Trophoblast cell (in vitro differentiated cells and primary cell): ENCODE measurements at regions not wholly inside any gene's neighbourhood (a gene's known extent, or its start where the extent isn't known, plus 50 kb on each side); places are given as distances from the start of the nearest gene placed in this dataset.

ENCODE experiments used
- DNase-seq, 2 donors: peaks; one replicate each; pipeline ENCODE4 v3.0.0-alpha.2; 2016
- H2AFZ ChIP-seq: 2 replicates; pipeline ENCODE4 v1.6.1; 2013; ENCODE audit warnings: low read length, moderate library complexity, mild to moderate bottlenecking; ENCODE audit not compliant: insufficient read depth, poor library complexity
- H2AK5ac ChIP-seq: 2 replicates; pipeline ENCODE4 v1.6.1; 2013; ENCODE audit warnings: mild to moderate bottlenecking, low read length
- H2BK120ac ChIP-seq: 2 replicates; pipeline ENCODE4 v1.6.1; 2013; ENCODE audit warnings: low read length, mild to moderate bottlenecking, moderate library complexity; ENCODE audit not compliant: insufficient read depth, poor library complexity
- H2BK12ac ChIP-seq: 2 replicates; pipeline ENCODE4 v1.6.1; 2013; ENCODE audit warnings: mild to moderate bottlenecking, low read length, moderate library complexity
- H2BK5ac ChIP-seq: 2 replicates; pipeline ENCODE4 v1.6.1; 2013; ENCODE audit warnings: low read length, low read depth, moderate library complexity, mild to moderate bottlenecking; ENCODE audit not compliant: poor library complexity
- H3K14ac ChIP-seq: 2 replicates; pipeline ENCODE4 v1.6.1; 2013; ENCODE audit warnings: mild to moderate bottlenecking, low read length
- H3K18ac ChIP-seq: 2 replicates; pipeline ENCODE4 v1.6.1; 2013; ENCODE audit warnings: mild to moderate bottlenecking, low read length
- H3K23ac ChIP-seq: 2 replicates; pipeline ENCODE4 v1.6.1; 2013; ENCODE audit warnings: low read length
- H3K27ac ChIP-seq: 2 replicates; pipeline ENCODE4 v1.5.1; 2013; ENCODE audit warnings: low read depth, mild to moderate bottlenecking, inconsistent platforms, low read length, moderate library complexity
- H3K27me3 ChIP-seq: 2 replicates; pipeline ENCODE4 v1.6.1; 2013; ENCODE audit warnings: inconsistent platforms, mild to moderate bottlenecking, low read length, moderate library complexity; ENCODE audit not compliant: insufficient read depth
- H3K36me3 ChIP-seq, 2 experiments: 1 replicate in 1 of 2; 2 replicates in 1 of 2; pipeline ENCODE4 v1.6.1; 2013; ENCODE audit warnings: low read length in 2 of 2, mild to moderate bottlenecking in 2 of 2, moderate library complexity in 1 of 2; ENCODE audit not compliant: insufficient read depth in 2 of 2, control insufficient read depth in 1 of 2
- H3K4ac ChIP-seq: 2 replicates; pipeline ENCODE4 v1.6.1; 2013; ENCODE audit warnings: low read depth, mild to moderate bottlenecking, low read length, moderate library complexity
- H3K4me1 ChIP-seq, 2 experiments: 1 replicate in 1 of 2; 2 replicates in 1 of 2; pipeline ENCODE4 v1.6.1; 2013; ENCODE audit warnings: low read length in 2 of 2, mild to moderate bottlenecking in 2 of 2, moderate library complexity in 1 of 2; ENCODE audit not compliant: insufficient read depth in 2 of 2, control insufficient read depth in 1 of 2
- H3K4me2 ChIP-seq: 2 replicates; pipeline ENCODE4 v1.6.1; 2013; ENCODE audit warnings: inconsistent platforms, mild to moderate bottlenecking, low read length, moderate library complexity
- H3K4me3 ChIP-seq: 2 replicates; pipeline ENCODE4 v1.5.1; 2013; ENCODE audit warnings: mild to moderate bottlenecking, low read depth, low read length, inconsistent platforms
- H3K79me1 ChIP-seq: one replicate; pipeline ENCODE4 v1.6.1; 2013; ENCODE audit warnings: low read length
- H3K79me2 ChIP-seq: 2 replicates; pipeline ENCODE4 v1.6.1; 2013; ENCODE audit warnings: low read length, mild to moderate bottlenecking; ENCODE audit not compliant: control insufficient read depth, insufficient read depth, poor library complexity
- H3K9ac ChIP-seq: 2 replicates; pipeline ENCODE4 v1.6.1; 2013; ENCODE audit warnings: mild to moderate bottlenecking, low read length
- H3K9me3 ChIP-seq: 2 replicates; pipeline ENCODE4 v1.6.1; 2013; ENCODE audit warnings: low read depth, mild to moderate bottlenecking, control low read depth, inconsistent platforms, low read length; ENCODE audit not compliant: insufficient read depth
- H4K12ac ChIP-seq: 2 replicates; pipeline ENCODE4 v1.6.1; 2013; ENCODE audit warnings: low read depth, mild to moderate bottlenecking, low read length, moderate library complexity
- H4K8ac ChIP-seq: 2 replicates; pipeline ENCODE4 v1.6.1; 2013; ENCODE audit warnings: low read depth, mild to moderate bottlenecking, low read length, moderate library complexity
- H4K91ac ChIP-seq: one replicate; pipeline ENCODE4 v1.6.1; 2013; ENCODE audit warnings: low read depth, mild to moderate bottlenecking, low read length, moderate library complexity
- WGBS: extraction: QIAGEN DNeasy Blood & Tissue Kit; methylation state at CpG from one replicate; pipeline ENCODE4 v1.1.7; 2013; ENCODE audit warnings: missing lambda C conversion rate; ENCODE audit not compliant: insufficient read length, insufficient coverage; ENCODE audit errors: extremely low coverage; 5-methylcytosine and 5-hydroxymethylcytosine counted together

- no peak overlapping the region for H3K9ac ChIP-seq
- no peaks in the 10 kb centered on the region for H3K79me2 ChIP-seq
- H3K14ac ChIP-seq, result no peak overlapping the region
- H3K4me1 ChIP-seq, result no peaks in the 10 kb centered on the region
- no peak for DNase-seq
- H3K23ac ChIP-seq, result no peak overlapping the region
- H2BK5ac ChIP-seq, result no peak overlapping the region
- no peak overlapping the region for H3K4me2 ChIP-seq
- H3K18ac ChIP-seq, result no peak overlapping the region
- H2AFZ ChIP-seq, result no peak overlapping the region
- no peak overlapping the region for H4K12ac ChIP-seq
- no peak overlapping the region for H4K8ac ChIP-seq
- no peak overlapping the region for H3K4me3 ChIP-seq
- H2BK120ac ChIP-seq, result no peak overlapping the region
- no peak overlapping the region for H3K27ac ChIP-seq
- no peak overlapping the region for H3K4ac ChIP-seq
- no peaks in the 10 kb centered on the region for H3K36me3 ChIP-seq
- H2BK12ac ChIP-seq, result no peak overlapping the region
- WGBS, result no CpG with 5 or more reads among the region's 3 CpGs
- no peak overlapping the region for H2AK5ac ChIP-seq
- H3K27me3 ChIP-seq, result no peaks in the 10 kb centered on the region
- no peaks in the 10 kb centered on the region for H3K79me1 ChIP-seq
- H3K9me3 ChIP-seq, result no peaks in the 10 kb centered on the region
- no peak overlapping the region for H4K91ac ChIP-seq
Measured at GRCh38 chr6:40160826-40161225, 226.6 kb upstream of the MOCS1 start.

- Histone ChIP-seq H3K4me2 (no peak overlapping the region), H3K79me2 (no peaks in the 10 kb centered on the region), H2AFZ (no peak overlapping the region), H4K12ac (no peak overlapping the region), H4K8ac (no peak overlapping the region), H2BK12ac (no peak overlapping the region), H3K27me3 (no peaks in the 10 kb centered on the region), H2AK5ac (no peak overlapping the region), H3K4me3 (no peak overlapping the region), H3K27ac (no peak overlapping the region), H2BK5ac (no peak overlapping the region), H3K79me1 (no peaks in the 10 kb centered on the region), H3K18ac (no peak overlapping the region), H3K4me1 (no peaks in the 10 kb centered on the region), H4K91ac (no peak overlapping the region), H2BK120ac (no peak overlapping the region), H3K14ac (no peak overlapping the region), H3K9ac (no peak overlapping the region), H3K23ac (no peak overlapping the region), H3K4ac (no peak overlapping the region), H3K36me3 (no peaks in the 10 kb centered on the region), H3K9me3 (no peaks in the 10 kb centered on the region)
- no peak for DNase-seq
- no CpG with 5 or more reads among the region's 2 CpGs for WGBS
Measured at GRCh38 chr6:40159865-40160264, 225.6 kb upstream of the MOCS1 start.

- H2BK5ac ChIP-seq, result no peak overlapping the region
- H3K4me1 ChIP-seq, result no peaks in the 10 kb centered on the region
- H4K91ac ChIP-seq, result no peak overlapping the region
- H4K8ac ChIP-seq, result no peak overlapping the region
- no peak overlapping the region for H3K4me2 ChIP-seq
- no peak overlapping the region for H2BK120ac ChIP-seq
- no peak overlapping the region for H3K4me3 ChIP-seq
- H3K18ac ChIP-seq, result no peak overlapping the region
- no peak overlapping the region for H3K4ac ChIP-seq
- H2AFZ ChIP-seq, result no peak overlapping the region
- no peaks in the 10 kb centered on the region for H3K79me1 ChIP-seq
- H3K9me3 ChIP-seq, result no peaks in the 10 kb centered on the region
- peak; percentile 80 to 96 for DNase-seq
- no peak overlapping the region for H2AK5ac ChIP-seq
- WGBS, result no CpG with 5 or more reads among the region's 9 CpGs
- no peak overlapping the region for H3K27ac ChIP-seq
- H3K79me2 ChIP-seq, result no peaks in the 10 kb centered on the region
- H4K12ac ChIP-seq, result no peak overlapping the region
- no peaks in the 10 kb centered on the region for H3K27me3 ChIP-seq
- H3K14ac ChIP-seq, result no peak overlapping the region
- H2BK12ac ChIP-seq, result no peak overlapping the region
- no peak overlapping the region for H3K9ac ChIP-seq
- no peaks in the 10 kb centered on the region for H3K36me3 ChIP-seq
- no peak overlapping the region for H3K23ac ChIP-seq
Measured at GRCh38 chr6:40152701-40153436, 218.6 kb upstream of the MOCS1 start.

- no peak overlapping the region for H4K8ac ChIP-seq
- H3K27ac ChIP-seq, result no peak overlapping the region
- H2BK12ac ChIP-seq, result no peak overlapping the region
- H3K9ac ChIP-seq, result no peak overlapping the region
- H3K18ac ChIP-seq, result no peak overlapping the region
- no peak overlapping the region for H2AK5ac ChIP-seq
- no peak overlapping the region for H4K91ac ChIP-seq
- no peak overlapping the region for H3K4ac ChIP-seq
- no peak overlapping the region for H4K12ac ChIP-seq
- no peaks in the 10 kb centered on the region for H3K36me3 ChIP-seq
- H2BK120ac ChIP-seq, result no peak overlapping the region
- H3K4me1 ChIP-seq, result no peaks in the 10 kb centered on the region
- no peak overlapping the region for H3K14ac ChIP-seq
- no peaks in the 10 kb centered on the region for H3K79me1 ChIP-seq
- H3K79me2 ChIP-seq, result no peaks in the 10 kb centered on the region
- no peak overlapping the region for H2AFZ ChIP-seq
- no peak overlapping the region for H3K4me2 ChIP-seq
- no peaks in the 10 kb centered on the region for H3K27me3 ChIP-seq
- no peaks in the 10 kb centered on the region for H3K9me3 ChIP-seq
- no peak overlapping the region for H3K4me3 ChIP-seq
- peak; percentile 76 to 92 for DNase-seq
- no peak overlapping the region for H3K23ac ChIP-seq
- no peak overlapping the region for H2BK5ac ChIP-seq
Measured at GRCh38 chr6:40152196-40152595, 217.9 kb upstream of the MOCS1 start.
